ENCODE measurements at regions not wholly inside any gene's neighbourhood (a gene's known extent, or its start where the extent isn't known, plus 50 kb on each side); places are given as distances from the start of the nearest gene placed in this dataset.

DNA sequence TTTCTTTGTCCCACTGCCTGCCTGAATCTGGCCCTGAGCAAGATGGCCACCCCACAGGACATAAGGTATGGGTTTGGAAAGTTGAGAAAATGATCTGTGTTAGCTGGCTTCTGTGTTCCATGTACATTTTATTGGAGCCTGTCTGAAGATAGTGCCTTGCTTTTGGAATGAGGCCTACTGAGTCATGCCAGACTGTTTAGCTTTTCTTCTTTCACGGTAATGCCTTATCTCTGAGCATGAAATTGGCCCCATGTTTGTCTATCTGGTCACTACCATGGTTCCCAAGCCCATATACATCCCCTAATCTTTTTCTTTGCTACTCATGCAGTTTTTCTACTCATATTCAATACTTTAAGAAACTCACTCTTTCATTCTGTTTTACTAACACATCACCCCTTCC is 85.1 kb upstream of the LMO4 start:
- TF ChIP-seq SP2 (IDR thresholded peaks at IDR 0.05; ENCODE audit: low read length) (no peak), POLR2A (IDR thresholded peaks at IDR 0.05; ENCODE audit: control extremely low read depth in 1 of 2, low read depth in 2 of 2, low read length in 2 of 2) (no peak), EZH2 (IDR thresholded peaks at IDR 0.05; ENCODE audit: low read depth, low read length, severe bottlenecking) (no peak)
- TF ChIP-seq, protein P1, sequence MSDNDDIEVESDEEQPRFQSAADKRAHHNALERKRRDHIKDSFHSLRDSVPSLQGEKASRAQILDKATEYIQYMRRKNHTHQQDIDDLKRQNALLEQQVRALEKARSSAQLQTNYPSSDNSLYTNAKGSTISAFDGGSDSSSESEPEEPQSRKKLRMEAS (IDR thresholded peaks at IDR 0.05), result no peak
